GM19043 (cell line): ENCODE measurements at regions not wholly inside any gene's neighbourhood (a gene's known extent, or its start where the extent isn't known, plus 50 kb on each side); places are given as distances from the start of the nearest gene placed in this dataset.
"Not testable (repeated sequence)": the region's sequence is repeated elsewhere in the genome, so short reads cannot be mapped to it uniquely, and the experiment has no call there.

Source experiments
- ATAC-seq: cut with Tn5 transposase; IDR thresholded peaks from one replicate; pipeline ENCODE4 v1.9.1; 2021; ENCODE audit warnings: low read depth; ENCODE audit not compliant: unreplicated experiment

- ATAC-seq, result no peak
These were observed 263.9 kb downstream of the KTN1 start for GRCh38 chr14:55843718-55844403.

- ATAC-seq, result no peak
These were observed 266.2 kb downstream of the KTN1 start for GRCh38 chr14:55845963-55846825.

GRCh38 chr14:55846826-55847446 lies 266.9 kb downstream of the KTN1 start:
- no peak for ATAC-seq

- no peak for ATAC-seq
These were observed 267.8 kb downstream of the KTN1 start for GRCh38 chr14:55847766-55848165.

GRCh38 chr14:55848964-55849363 lies 269.0 kb downstream of the KTN1 start:
- no peak for ATAC-seq

- no peak for ATAC-seq
These were observed 268.4 kb upstream of the PELI2 start for GRCh38 chr14:55849833-55850232.

GRCh38 chr14:55850825-55851241 lies 267.4 kb upstream of the PELI2 start:
- ATAC-seq, result no peak

- ATAC-seq, result no peak
These were observed 266.9 kb upstream of the PELI2 start for GRCh38 chr14:55851301-55851700.

GRCh38 chr14:55851961-55852360 lies 266.2 kb upstream of the PELI2 start:
- no peak for ATAC-seq

- no peak for ATAC-seq
These were observed 262.5 kb upstream of the PELI2 start for GRCh38 chr14:55855751-55856150.

GRCh38 chr14:55858604-55859003 lies 259.6 kb upstream of the PELI2 start:
- ATAC-seq, result no peak

- ATAC-seq, result not testable (repeated sequence)
These were observed 256.6 kb upstream of the PELI2 start for GRCh38 chr14:55861561-55861960.

GRCh38 chr14:55864890-55865655 lies 253.1 kb upstream of the PELI2 start:
- no peak for ATAC-seq

- no peak for ATAC-seq
These were observed 250.9 kb upstream of the PELI2 start for GRCh38 chr14:55867311-55867710.

GRCh38 chr14:55867719-55868118 lies 250.5 kb upstream of the PELI2 start:
- ATAC-seq, result no peak

GRCh38 chr14:55869397-55870049 lies 248.7 kb upstream of the PELI2 start:
- ATAC-seq, result no peak

GRCh38 chr14:55873169-55873568 lies 245.0 kb upstream of the PELI2 start:
- ATAC-seq, result no peak

- ATAC-seq, result no peak
These were observed 243.4 kb upstream of the PELI2 start for GRCh38 chr14:55874785-55875184.

GRCh38 chr14:55877942-55878341 lies 240.3 kb upstream of the PELI2 start:
- no peak for ATAC-seq

GRCh38 chr14:55881577-55882241 lies 236.5 kb upstream of the PELI2 start:
- no peak for ATAC-seq
